ENCODE measurements at regions not wholly inside any gene's neighbourhood (a gene's known extent, or its start where the extent isn't known, plus 50 kb on each side); places are given as distances from the start of the nearest gene placed in this dataset.

GRCh38 chr2:145245268-145245870, 725.5 kb upstream of the ZEB2 start:
- DNase-seq (ENCODE audit: low spot score in 2 of 2) = no peak

GRCh38 chr2:145235312-145235711, 715.4 kb upstream of the ZEB2 start:
- FAIRE-seq (no peak), DNase-seq (ENCODE audit: low spot score in 2 of 2) (no peak)

More at GRCh38 chr2:145245268-145245870, 725.5 kb upstream of the ZEB2 start:
- no peak for FAIRE-seq

GRCh38 chr2:145230546-145230945, 710.6 kb upstream of the ZEB2 start:
- DNase-seq (ENCODE audit: low spot score in 2 of 2) (no peak), FAIRE-seq (no peak)

- no peak for DNase-seq (ENCODE audit: low spot score in 2 of 2)
- no peak for FAIRE-seq
These were observed 708.6 kb upstream of the ZEB2 start for GRCh38 chr2:145228506-145228905.

- DNase-seq (ENCODE audit: low spot score in 2 of 2) = no peak
- no peak for FAIRE-seq
These were observed 707.0 kb upstream of the ZEB2 start for GRCh38 chr2:145226901-145227300.

GRCh38 chr2:145221516-145221915, 701.6 kb upstream of the ZEB2 start:
- FAIRE-seq = no peak

GRCh38 chr2:145221032-145221431, 701.1 kb upstream of the ZEB2 start:
- no peak for FAIRE-seq
- DNase-seq (ENCODE audit: low spot score in 2 of 2) = no peak

More at GRCh38 chr2:145221516-145221915, 701.6 kb upstream of the ZEB2 start:
- DNase-seq (ENCODE audit: low spot score in 2 of 2) = no peak

- no peak for FAIRE-seq
- DNase-seq (ENCODE audit: low spot score in 2 of 2) = no peak
These were observed 700.6 kb upstream of the ZEB2 start for GRCh38 chr2:145220496-145220895.

- FAIRE-seq = no peak
These were observed 688.0 kb upstream of the ZEB2 start for GRCh38 chr2:145207884-145208283.

GRCh38 chr2:145206496-145207281, 686.8 kb upstream of the ZEB2 start:
- DNase-seq (ENCODE audit: low spot score in 2 of 2) (no peak), FAIRE-seq (no peak)

More at GRCh38 chr2:145207884-145208283, 688.0 kb upstream of the ZEB2 start:
- no peak for DNase-seq (ENCODE audit: low spot score in 2 of 2)

GRCh38 chr2:145203891-145204290, 684.0 kb upstream of the ZEB2 start:
- DNase-seq (ENCODE audit: low spot score in 2 of 2) (no peak), FAIRE-seq (no peak)

GRCh38 chr2:145199827-145200706, 680.1 kb upstream of the ZEB2 start:
- DNase-seq (ENCODE audit: low spot score in 2 of 2) (peak; percentile 7 to 17), FAIRE-seq (no peak)

- FAIRE-seq (no peak), DNase-seq (ENCODE audit: low spot score in 2 of 2) (no peak)
These were observed 679.1 kb upstream of the ZEB2 start for GRCh38 chr2:145199042-145199441.

- DNase-seq (ENCODE audit: low spot score in 2 of 2) = no peak
- no peak for FAIRE-seq
These were observed 678.6 kb upstream of the ZEB2 start for GRCh38 chr2:145198555-145198954.

GRCh38 chr2:145197944-145198343, 678.0 kb upstream of the ZEB2 start:
- FAIRE-seq (no peak), DNase-seq (ENCODE audit: low spot score in 2 of 2) (no peak)

- DNase-seq (ENCODE audit: low spot score in 2 of 2) (no peak), FAIRE-seq (no peak)
These were observed 674.8 kb upstream of the ZEB2 start for GRCh38 chr2:145194673-145195072.

GRCh38 chr2:145190031-145190703, 670.2 kb upstream of the ZEB2 start:
- no peak for DNase-seq (ENCODE audit: low spot score in 2 of 2)
- no peak for FAIRE-seq

- DNase-seq (ENCODE audit: low spot score in 2 of 2) (no peak), FAIRE-seq (no peak)
These were observed 666.4 kb upstream of the ZEB2 start for GRCh38 chr2:145186303-145186702.

- FAIRE-seq = no peak
- no peak for DNase-seq (ENCODE audit: low spot score in 2 of 2)
These were observed 665.8 kb upstream of the ZEB2 start for GRCh38 chr2:145185696-145186095.
